ENCODE measurements at regions not wholly inside any gene's neighbourhood (a gene's known extent, or its start where the extent isn't known, plus 50 kb on each side); places are given as distances from the start of the nearest gene placed in this dataset.

DNA sequence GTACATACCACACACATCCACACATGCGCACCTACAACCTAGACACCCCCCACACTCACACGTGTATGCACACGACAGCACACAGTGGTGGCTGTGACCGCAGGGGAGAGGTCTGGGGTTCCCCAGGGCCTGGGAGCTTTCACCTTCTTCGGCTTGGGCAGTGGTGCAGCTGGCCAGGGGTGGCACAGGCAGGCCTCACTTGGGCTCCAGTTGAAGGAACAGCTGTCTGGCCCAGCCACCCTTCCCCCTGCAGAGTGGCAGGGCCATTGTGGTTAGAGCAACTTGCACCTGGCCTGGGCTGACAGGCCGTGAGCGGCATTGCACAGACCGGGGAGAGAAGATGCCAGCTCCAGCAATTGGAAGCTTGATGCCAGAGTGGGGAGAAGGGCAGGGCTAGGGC is 114.5 kb upstream of the GSE1 start:
- TF ChIP-seq CTCF (IDR thresholded peaks at IDR 0.05) (no peak), POLR2A (IDR thresholded peaks at IDR 0.05) (no peak), POLR2AphosphoS5 (IDR thresholded peaks at IDR 0.05) (no peak), EP300 (IDR thresholded peaks at IDR 0.05) (no peak)
